Stomach smooth muscle (tissue), 2 donors: ENCODE measurements at regions not wholly inside any gene's neighbourhood (a gene's known extent, or its start where the extent isn't known, plus 50 kb on each side); places are given as distances from the start of the nearest gene placed in this dataset.
A peak's percentile ranks its signal among the peaks of the same experiment; 100 is the strongest.

Experiments
- H3K27ac ChIP-seq: one replicate; pipeline ENCODE4 v1.7.0; 2013; ENCODE audit warnings: mild to moderate bottlenecking, low read length, inconsistent platforms
- H3K27me3 ChIP-seq, 2 donors: one replicate each; pipeline ENCODE4 v1.7.0; 2013; ENCODE audit warnings: low read length in 2 of 2; ENCODE audit not compliant: insufficient read depth in 2 of 2, control insufficient read depth in 1 of 2
- H3K36me3 ChIP-seq, 2 donors: one replicate each; pipeline ENCODE4 v1.7.0; 2013; ENCODE audit warnings: low read length in 2 of 2; ENCODE audit not compliant: control insufficient read depth in 2 of 2, insufficient read depth in 2 of 2
- H3K4me1 ChIP-seq: one replicate; pipeline ENCODE4 v1.7.0; 2013; ENCODE audit warnings: low read length; ENCODE audit not compliant: control insufficient read depth, insufficient read depth
- H3K4me3 ChIP-seq, 2 donors: one replicate each; pipeline ENCODE4 v1.7.0; 2013; ENCODE audit warnings: low read length in 2 of 2
- H3K9ac ChIP-seq, 2 donors: one replicate each; pipeline ENCODE4 v1.7.0; 2013; ENCODE audit warnings: low read length in 2 of 2, mild to moderate bottlenecking in 1 of 2
- H3K9me3 ChIP-seq, 2 donors: one replicate each; pipeline ENCODE4 v1.7.0; 2013; ENCODE audit warnings: low read length in 2 of 2; ENCODE audit not compliant: control insufficient read depth in 2 of 2
- donor health status: healthy.
- donor health status: Pancreatic carcinoma.

GRCh38 chr4:16952462-16952871, 54.0 kb upstream of the LDB2 start:
- H3K27me3 ChIP-seq: no peaks in the 10 kb centered on the region
- peaks cover 3% of the 10 kb centered on the region in 2 donors for H3K9me3 ChIP-seq
- H3K36me3 ChIP-seq: no peaks in the 10 kb centered on the region
- no peak overlapping the region for H3K27ac ChIP-seq
- H3K9ac ChIP-seq: no peak overlapping the region
- H3K4me1 ChIP-seq: no peaks in the 10 kb centered on the region
- H3K4me3 ChIP-seq: peak overlapping the region in 1 of 2 donors; percentile 3
